22Rv1 (cell line): ENCODE measurements at regions not wholly inside any gene's neighbourhood (a gene's known extent, or its start where the extent isn't known, plus 50 kb on each side); places are given as distances from the start of the nearest gene placed in this dataset.

Experiments used
- ZFX ChIP-seq: fragments of 450-650 bp; IDR thresholded peaks from 2 replicates; pipeline ENCODE4 v1.6.1; 2017; ENCODE audit warnings: antibody characterized with exemption, borderline replicate concordance
- TF ChIP-seq, protein P1 (sequence below): fragments of 450-650 bp; IDR thresholded peaks from 2 replicates; pipeline ENCODE4 v1.5.1; 2017; ENCODE audit warnings: mild to moderate bottlenecking

DNA sequence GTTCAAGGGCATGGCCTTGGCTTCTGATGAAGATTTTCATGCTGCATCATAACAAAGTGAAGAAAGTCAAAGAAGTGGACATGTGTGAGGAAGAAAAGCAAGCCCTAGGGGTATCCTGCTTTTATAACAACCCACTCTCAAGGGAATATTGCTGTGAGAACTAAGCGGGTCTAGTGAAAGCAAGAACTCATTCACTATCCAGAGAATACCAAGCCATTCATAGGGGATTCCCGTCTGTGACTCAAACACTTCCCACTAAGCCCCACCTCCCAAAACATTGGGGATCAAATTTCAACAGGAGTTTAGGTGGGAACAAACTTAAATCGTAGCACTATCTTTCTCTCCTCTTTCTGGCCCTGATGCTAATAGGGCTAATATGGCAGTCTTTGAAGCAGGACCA is 98.5 kb upstream of the CTTNBP2NL start:
- TF ChIP-seq, protein P1, sequence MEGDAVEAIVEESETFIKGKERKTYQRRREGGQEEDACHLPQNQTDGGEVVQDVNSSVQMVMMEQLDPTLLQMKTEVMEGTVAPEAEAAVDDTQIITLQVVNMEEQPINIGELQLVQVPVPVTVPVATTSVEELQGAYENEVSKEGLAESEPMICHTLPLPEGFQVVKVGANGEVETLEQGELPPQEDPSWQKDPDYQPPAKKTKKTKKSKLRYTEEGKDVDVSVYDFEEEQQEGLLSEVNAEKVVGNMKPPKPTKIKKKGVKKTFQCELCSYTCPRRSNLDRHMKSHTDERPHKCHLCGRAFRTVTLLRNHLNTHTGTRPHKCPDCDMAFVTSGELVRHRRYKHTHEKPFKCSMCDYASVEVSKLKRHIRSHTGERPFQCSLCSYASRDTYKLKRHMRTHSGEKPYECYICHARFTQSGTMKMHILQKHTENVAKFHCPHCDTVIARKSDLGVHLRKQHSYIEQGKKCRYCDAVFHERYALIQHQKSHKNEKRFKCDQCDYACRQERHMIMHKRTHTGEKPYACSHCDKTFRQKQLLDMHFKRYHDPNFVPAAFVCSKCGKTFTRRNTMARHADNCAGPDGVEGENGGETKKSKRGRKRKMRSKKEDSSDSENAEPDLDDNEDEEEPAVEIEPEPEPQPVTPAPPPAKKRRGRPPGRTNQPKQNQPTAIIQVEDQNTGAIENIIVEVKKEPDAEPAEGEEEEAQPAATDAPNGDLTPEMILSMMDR, result no peak
- TF ChIP-seq ZFX, result no peak
